H9 (cell line): ENCODE measurements at regions not wholly inside any gene's neighbourhood (a gene's known extent, or its start where the extent isn't known, plus 50 kb on each side); places are given as distances from the start of the nearest gene placed in this dataset.

Experiments used
- DNase-seq: peaks from one replicate; pipeline ENCODE4 v3.0.0-alpha.2; 2017
- H2AFZ ChIP-seq: one replicate; pipeline ENCODE4 v1.6.1; 2013; ENCODE audit warnings: mild to moderate bottlenecking, low read length, control low read depth, moderate library complexity
- H2AK5ac ChIP-seq: 2 replicates; pipeline ENCODE4 v1.6.1; 2013; ENCODE audit warnings: low read length, control low read depth, mixed read lengths; ENCODE audit not compliant: insufficient read length
- H2BK120ac ChIP-seq: one replicate; pipeline ENCODE4 v1.6.1; 2013; ENCODE audit warnings: low read depth, mild to moderate bottlenecking, low read length, control low read depth, inconsistent platforms; ENCODE audit not compliant: poor library complexity, severe bottlenecking
- H2BK12ac ChIP-seq: 2 replicates; pipeline ENCODE4 v1.6.1; 2013; ENCODE audit warnings: low read length, control low read depth, mixed read lengths, low read depth; ENCODE audit not compliant: insufficient read length
- H2BK15ac ChIP-seq: 2 replicates; pipeline ENCODE4 v1.6.1; 2013; ENCODE audit warnings: low read depth, low read length, control low read depth
- H2BK20ac ChIP-seq: one replicate; pipeline ENCODE4 v1.6.1; 2013; ENCODE audit warnings: low read depth, mild to moderate bottlenecking, low read length, control low read depth, inconsistent platforms; ENCODE audit not compliant: poor library complexity, severe bottlenecking
- H2BK5ac ChIP-seq: 2 replicates; pipeline ENCODE4 v1.6.1; 2013; ENCODE audit warnings: low read length, control low read depth, mixed read lengths; ENCODE audit not compliant: insufficient read length
- H3K14ac ChIP-seq: 2 replicates; pipeline ENCODE4 v1.6.1; 2013; ENCODE audit warnings: low read length, control low read depth; ENCODE audit not compliant: insufficient read depth
- H3K18ac ChIP-seq: 2 replicates; pipeline ENCODE4 v1.6.1; 2013; ENCODE audit warnings: low read depth, mild to moderate bottlenecking, mixed read lengths, low read length, control low read depth; ENCODE audit not compliant: insufficient read length
- H3K23ac ChIP-seq: 2 replicates; pipeline ENCODE4 v1.6.1; 2013; ENCODE audit warnings: low read length, control low read depth, mixed read lengths, low read depth; ENCODE audit not compliant: insufficient read length
- H3K23me2 ChIP-seq: 2 replicates; pipeline ENCODE4 v1.6.1; 2013; ENCODE audit warnings: low read depth, mild to moderate bottlenecking, mixed read lengths, low read length, control low read depth; ENCODE audit not compliant: insufficient read length, poor library complexity, severe bottlenecking
- H3K27ac ChIP-seq: 2 replicates; pipeline ENCODE4 v1.5.1; 2013; ENCODE audit warnings: low read length, control low read depth, mixed read lengths, low read depth; ENCODE audit not compliant: insufficient read length
- H3K27me3 ChIP-seq: 2 replicates; pipeline ENCODE4 v1.6.1; 2013; ENCODE audit warnings: low read length, control low read depth, inconsistent platforms; ENCODE audit not compliant: insufficient read depth
- H3K4ac ChIP-seq: 2 replicates; pipeline ENCODE4 v1.6.1; 2013; ENCODE audit warnings: low read depth, mild to moderate bottlenecking, control low read depth, inconsistent platforms, low read length, moderate library complexity
- H3K4me1 ChIP-seq: 2 replicates; pipeline ENCODE4 v1.6.1; 2013; ENCODE audit warnings: low read length, control low read depth, inconsistent platforms; ENCODE audit not compliant: insufficient read depth
- H3K4me2 ChIP-seq: 2 replicates; pipeline ENCODE4 v1.6.1; 2013; ENCODE audit warnings: low read length, control low read depth, mixed read lengths; ENCODE audit not compliant: insufficient read length, insufficient read depth
- H3K56ac ChIP-seq: 2 replicates; pipeline ENCODE4 v1.6.1; 2013; ENCODE audit warnings: low read depth, mild to moderate bottlenecking, mixed read lengths, low read length, control low read depth; ENCODE audit not compliant: insufficient read length
- H3K79me1 ChIP-seq: 2 replicates; pipeline ENCODE4 v1.6.1; 2013; ENCODE audit warnings: low read depth, mild to moderate bottlenecking, moderate library complexity, low read length, control low read depth, inconsistent platforms; ENCODE audit not compliant: insufficient read depth, poor library complexity, severe bottlenecking
- H3K79me2 ChIP-seq: 2 replicates; pipeline ENCODE4 v1.6.1; 2013; ENCODE audit warnings: low read length, control low read depth, inconsistent platforms; ENCODE audit not compliant: insufficient read depth
- H3K9ac ChIP-seq: 2 replicates; pipeline ENCODE4 v1.6.1; 2013; ENCODE audit warnings: low read length, control low read depth, mixed read lengths; ENCODE audit not compliant: insufficient read length; ENCODE audit errors: extremely low read depth
- H3K9me3 ChIP-seq: one replicate; pipeline ENCODE4 v1.6.1; 2013; ENCODE audit warnings: low read depth, low read length, inconsistent platforms; ENCODE audit not compliant: control insufficient read depth
- H3T11ph ChIP-seq: one replicate; pipeline ENCODE4 v1.6.1; 2013; ENCODE audit warnings: mild to moderate bottlenecking, low read length, control low read depth, inconsistent platforms
- H4K20me1 ChIP-seq: one replicate; pipeline ENCODE4 v1.6.1; 2013; ENCODE audit not compliant: control insufficient read depth, insufficient read length, insufficient read depth
- H4K5ac ChIP-seq: 2 replicates; pipeline ENCODE4 v1.6.1; 2013; ENCODE audit warnings: low read depth, mild to moderate bottlenecking, mixed read lengths, low read length, control low read depth; ENCODE audit not compliant: insufficient read length
- H4K8ac ChIP-seq: replicated peaks from 2 replicates; pipeline ENCODE4 v1.6.1; 2013; ENCODE audit warnings: low read length, control low read depth, mixed read lengths, low read depth; ENCODE audit not compliant: insufficient read length
- H4K91ac ChIP-seq: 2 replicates; pipeline ENCODE4 v1.6.1; 2013; ENCODE audit warnings: low read depth, mild to moderate bottlenecking, moderate library complexity, mixed read lengths, low read length, control low read depth; ENCODE audit not compliant: insufficient read length
- H3K27ac Mint-ChIP-seq, 3 experiments: 2 replicates in 2 of 3; 3 replicates in 1 of 3; pipeline ENCODE4 v1.8.0; 2020 to 2021; ENCODE audit warnings: mixed read lengths in 3 of 3, mild to moderate bottlenecking in 1 of 3, moderate library complexity in 1 of 3
- H3K27me3 Mint-ChIP-seq: 2 replicates; pipeline ENCODE4 v1.8.0; 2021; ENCODE audit warnings: low read depth, mild to moderate bottlenecking, moderate library complexity, mixed read lengths
- H3K36me3 Mint-ChIP-seq, 3 experiments: 2 replicates in 2 of 3; 3 replicates in 1 of 3; pipeline ENCODE4 v1.8.0; 2020 to 2021; ENCODE audit warnings: low read depth in 3 of 3, mixed read lengths in 3 of 3; ENCODE audit not compliant: insufficient read depth in 1 of 3
- H3K4me1 Mint-ChIP-seq, 2 experiments: 2 replicates each; pipeline ENCODE4 v1.8.0; 2020; ENCODE audit warnings: mixed read lengths in 2 of 2
- H3K4me3 Mint-ChIP-seq, 2 experiments: 2 replicates in 1 of 2; 3 replicates in 1 of 2; pipeline ENCODE4 v1.8.0; 2020 to 2021; ENCODE audit warnings: mild to moderate bottlenecking in 2 of 2, mixed read lengths in 2 of 2, moderate library complexity in 1 of 2
- H3K9me3 Mint-ChIP-seq, 2 experiments: 2 replicates in 1 of 2; 3 replicates in 1 of 2; pipeline ENCODE4 v1.8.0; 2020; ENCODE audit warnings: mild to moderate bottlenecking in 2 of 2, mixed read lengths in 2 of 2, moderate library complexity in 1 of 2
- TF ChIP-seq, protein P1 (sequence below): fragments of 200-600 bp; sonication (generic); conservative IDR thresholded peaks from 3 replicates; pipeline ENCODE4 v1.8.0; 2021; ENCODE audit warnings: antibody characterized with exemption, mild to moderate bottlenecking

DNA sequence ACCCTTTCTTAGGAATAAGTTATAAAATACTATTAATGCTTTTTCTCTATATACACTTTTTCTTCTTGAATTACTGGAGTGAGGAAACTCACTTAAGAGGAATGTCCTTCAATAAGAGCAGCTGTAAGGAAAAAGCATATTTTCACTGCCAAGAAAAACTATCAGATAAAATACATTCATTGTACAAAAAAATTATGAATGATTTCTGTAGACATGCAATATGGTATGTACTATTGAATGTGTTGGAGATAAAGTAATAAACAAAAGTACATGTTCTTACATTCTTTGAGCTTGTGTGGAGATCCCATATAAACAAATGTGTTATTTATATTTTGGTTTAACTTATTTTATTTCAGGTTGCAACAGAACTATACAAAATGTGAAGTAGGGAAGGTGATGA is 241.0 kb upstream of the ZNF717 start:
- Histone ChIP-seq H3K18ac (no peak overlapping the region), H3K23me2 (no peaks in the 10 kb centered on the region), H3K79me1 (no peaks in the 10 kb centered on the region), H3K4me2 (no peak overlapping the region), H3K4me1 (peaks cover 2% of the 10 kb centered on the region), H4K20me1 (no peaks in the 10 kb centered on the region), H4K8ac (no peak overlapping the region), H3T11ph (no peak overlapping the region), H2BK20ac (no peak overlapping the region), H2BK12ac (no peak overlapping the region), H3K56ac (no peak overlapping the region), H2AK5ac (no peak overlapping the region), H3K14ac (no peak overlapping the region), H3K27me3 (no peaks in the 10 kb centered on the region), H2AFZ (no peak overlapping the region), H3K4ac (no peak overlapping the region), H2BK120ac (no peak overlapping the region), H3K27ac (no peak overlapping the region), H4K91ac (no peak overlapping the region), H4K5ac (no peak overlapping the region), H3K23ac (no peak overlapping the region), H2BK15ac (no peak overlapping the region), H3K79me2 (no peaks in the 10 kb centered on the region), H3K9ac (no peak overlapping the region), H2BK5ac (no peak overlapping the region), H3K9me3 (no peaks in the 10 kb centered on the region)
- no peak for DNase-seq
- Mint-ChIP-seq H3K27me3 (no peaks in the 10 kb centered on the region), H3K9me3 (peaks cover 11 to 17% of the 10 kb centered on the region in 2 experiments), H3K27ac (peak overlapping the region in 1 of 3 experiments; percentile 30; a peak in 1 of 7 replicates), H3K4me3 (no peak overlapping the region), H3K36me3 (peaks cover 12 to 17% (median 15%) of the 10 kb centered on the region in 3 experiments), H3K4me1 (peaks cover 9 to 15% of the 10 kb centered on the region in 2 experiments)
- TF ChIP-seq, protein P1, sequence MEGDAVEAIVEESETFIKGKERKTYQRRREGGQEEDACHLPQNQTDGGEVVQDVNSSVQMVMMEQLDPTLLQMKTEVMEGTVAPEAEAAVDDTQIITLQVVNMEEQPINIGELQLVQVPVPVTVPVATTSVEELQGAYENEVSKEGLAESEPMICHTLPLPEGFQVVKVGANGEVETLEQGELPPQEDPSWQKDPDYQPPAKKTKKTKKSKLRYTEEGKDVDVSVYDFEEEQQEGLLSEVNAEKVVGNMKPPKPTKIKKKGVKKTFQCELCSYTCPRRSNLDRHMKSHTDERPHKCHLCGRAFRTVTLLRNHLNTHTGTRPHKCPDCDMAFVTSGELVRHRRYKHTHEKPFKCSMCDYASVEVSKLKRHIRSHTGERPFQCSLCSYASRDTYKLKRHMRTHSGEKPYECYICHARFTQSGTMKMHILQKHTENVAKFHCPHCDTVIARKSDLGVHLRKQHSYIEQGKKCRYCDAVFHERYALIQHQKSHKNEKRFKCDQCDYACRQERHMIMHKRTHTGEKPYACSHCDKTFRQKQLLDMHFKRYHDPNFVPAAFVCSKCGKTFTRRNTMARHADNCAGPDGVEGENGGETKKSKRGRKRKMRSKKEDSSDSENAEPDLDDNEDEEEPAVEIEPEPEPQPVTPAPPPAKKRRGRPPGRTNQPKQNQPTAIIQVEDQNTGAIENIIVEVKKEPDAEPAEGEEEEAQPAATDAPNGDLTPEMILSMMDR: no peak
